GM12878 (cell line): ENCODE measurements at regions not wholly inside any gene's neighbourhood (a gene's known extent, or its start where the extent isn't known, plus 50 kb on each side); places are given as distances from the start of the nearest gene placed in this dataset.

Experiments
- ATAC-seq: fragments of 200-7000 bp; cut with Tn5 transposase; 3 replicates; pipeline ENCODE4 v1.9.1; 2020; ENCODE audit warnings: mild to moderate bottlenecking, moderate library complexity
- BruUV-seq: library from RNA; stranded (reverse); fragments of 400-500 nt; replicated peaks from 2 replicates; lab custom pipeline; 2021; lab: Mats Ljungman, UMichigan
- CTCF ChIA-PET: fragments of 300-600 bp; sonication (Branson Sonifier 250); formaldehyde crosslinking; extraction: SDS; loops from one replicate; lab custom pipeline; 2021; ENCODE audit warnings: inconsistent platforms; lab: Yijun Ruan, JAX
- POLR2A ChIA-PET: fragments of 350-600 bp; formaldehyde crosslinking; extraction: SDS; loops from one replicate; lab custom pipeline; 2021; ENCODE audit warnings: inconsistent platforms; lab: Charles Lee
- RAD21 ChIA-PET: fragments of 300-600 bp; sonication (Branson Sonifier 250); formaldehyde crosslinking; loops from one replicate; lab custom pipeline; 2023; ENCODE audit warnings: antibody characterized with exemption; ENCODE audit not compliant: unreplicated experiment; lab: Charles Lee
- SMC1A ChIA-PET: fragments of 300-600 bp; sonication (Branson Sonifier 250); formaldehyde crosslinking; loops from one replicate; lab custom pipeline; 2023; ENCODE audit not compliant: unreplicated experiment, uncharacterized antibody; lab: Charles Lee
- DNase-seq: peaks from one replicate; pipeline ENCODE4 v3.0.0-alpha.2; 2011; ENCODE audit warnings: low read depth, low spot score
- FAIRE-seq: peaks from 3 replicates; lab custom pipeline; 2011; peaks lifted over from hg19 to GRCh38; lab: Jason Lieb, UNC
- H2AFZ ChIP-seq: 2 replicates; pipeline ENCODE4 v1.6.0; 2011; ENCODE audit warnings: low read depth, low read length, control low read depth; ENCODE audit not compliant: control insufficient read depth
- H3K27ac ChIP-seq: 2 replicates; pipeline ENCODE4 v1.5.1; 2011; ENCODE audit warnings: control low read depth; ENCODE audit not compliant: control insufficient read depth, insufficient read depth
- H3K27me3 ChIP-seq, 2 experiments: replicated peaks in 1 of 2; 2 replicates each; pipeline versions ENCODE4 v1.6.0 to v1.6.1; 2011; ENCODE audit warnings: low read length in 1 of 2; ENCODE audit not compliant: control insufficient read depth in 2 of 2, insufficient read depth in 2 of 2
- H3K36me3 ChIP-seq, 2 experiments: 2 replicates each; pipeline ENCODE4 v1.5.1; 2011; ENCODE audit warnings: low read length in 1 of 2; ENCODE audit not compliant: control insufficient read depth in 2 of 2, insufficient read depth in 2 of 2
- H3K4me1 ChIP-seq: 2 replicates; pipeline ENCODE4 v1.6.1; 2011; ENCODE audit warnings: mild to moderate bottlenecking, low read length, moderate library complexity, mixed read lengths; ENCODE audit not compliant: control insufficient read depth, insufficient read depth
- H3K4me2 ChIP-seq: 2 replicates; pipeline ENCODE4 v1.6.0; 2011; ENCODE audit warnings: control low read depth; ENCODE audit not compliant: control insufficient read depth, insufficient read depth
- H3K4me3 ChIP-seq: fragments of 200-600 bp; sonication (generic); 2 replicates; pipeline ENCODE4 v1.5.1; 2016
- H3K79me2 ChIP-seq: 2 replicates; pipeline ENCODE4 v1.6.0; 2011; ENCODE audit warnings: low read length; ENCODE audit not compliant: control insufficient read depth, insufficient read depth
- H3K9ac ChIP-seq: 2 replicates; pipeline ENCODE4 v1.8.0; 2011; ENCODE audit warnings: low read length, control low read depth, mixed read lengths; ENCODE audit not compliant: control insufficient read depth, insufficient read depth
- H3K9me3 ChIP-seq: replicated peaks from 3 replicates; pipeline ENCODE4 v1.5.1; 2011; ENCODE audit warnings: mild to moderate bottlenecking, low read length; ENCODE audit not compliant: control insufficient read depth, insufficient read depth
- H4K20me1 ChIP-seq: 2 replicates; pipeline ENCODE4 v1.6.0; 2011; ENCODE audit not compliant: control insufficient read depth, insufficient read depth
- ATF3 ChIP-seq: IDR thresholded peaks from 2 replicates; pipeline ENCODE4 v1.6.1; 2011; ENCODE audit warnings: low read depth, mild to moderate bottlenecking, low read length, moderate library complexity, borderline replicate concordance; ENCODE audit errors: extremely low read depth
- EED ChIP-seq: sonication (generic); IDR thresholded peaks from 2 replicates; pipeline ENCODE4 v1.6.1; 2016; ENCODE audit warnings: antibody characterized with exemption, low read depth
- FOS ChIP-seq: IDR thresholded peaks from 3 replicates; pipeline ENCODE4 v1.6.1; 2011; ENCODE audit warnings: borderline replicate concordance; ENCODE audit not compliant: insufficient read length; ENCODE audit errors: extremely low read depth
- MXI1 ChIP-seq: fragments of 150-350 bp; IDR thresholded peaks from 2 replicates; pipeline ENCODE4 v1.6.1; 2011; ENCODE audit warnings: low read depth, mild to moderate bottlenecking, inconsistent platforms, low read length, improper control_type of control experiment
- PKNOX1 ChIP-seq: fragments of 450-650 bp; IDR thresholded peaks from 2 replicates; pipeline ENCODE4 v1.6.1; 2016; ENCODE audit warnings: mild to moderate bottlenecking
- POLR2AphosphoS2 ChIP-seq: IDR thresholded peaks from 2 replicates; pipeline ENCODE4 v1.6.1; 2011; ENCODE audit warnings: low read depth, mild to moderate bottlenecking, low read length, improper control_type of control experiment, moderate library complexity
- RFX5 ChIP-seq: IDR thresholded peaks from 2 replicates; pipeline ENCODE4 v1.6.1; 2011; ENCODE audit warnings: low read depth, low read length, improper control_type of control experiment
- SRF ChIP-seq, 2 experiments: IDR thresholded peaks; 2 replicates each; pipeline ENCODE4 v1.6.1; 2011; ENCODE audit warnings: low read depth in 2 of 2, low read length in 2 of 2, mild to moderate bottlenecking in 1 of 2, moderate library complexity in 1 of 2
- YBX1 ChIP-seq: fragments of 450-650 bp; IDR thresholded peaks from 2 replicates; pipeline ENCODE4 v1.6.1; 2016; ENCODE audit warnings: antibody characterized with exemption
- ZNF274 ChIP-seq: IDR thresholded peaks from one replicate; pipeline ENCODE4 v1.8.0; 2011; ENCODE audit not compliant: insufficient read length, insufficient read depth
- WGBS: methylation state at CpG from one replicate; pipeline ENCODE4 v1.1.6; 2016; ENCODE audit warnings: low lambda C conversion rate; ENCODE audit not compliant: insufficient replicate concordance, insufficient coverage; ENCODE audit errors: missing lambda C conversion rate; 5-methylcytosine and 5-hydroxymethylcytosine counted together
- in situ Hi-C: fragments of 300-500 bp; cut with MboI; formaldehyde crosslinking; loops from 9 replicates; pipeline ENCODE4 v1.14.3; 2018; ENCODE audit warnings: mixed read lengths
- intact Hi-C: fragments of 100-400 bp; cut with micrococcal nuclease; formaldehyde crosslinking; loops from one replicate; pipeline ENCODE4 v1.14.2; 2022; ENCODE audit not compliant: unreplicated experiment

DNA sequence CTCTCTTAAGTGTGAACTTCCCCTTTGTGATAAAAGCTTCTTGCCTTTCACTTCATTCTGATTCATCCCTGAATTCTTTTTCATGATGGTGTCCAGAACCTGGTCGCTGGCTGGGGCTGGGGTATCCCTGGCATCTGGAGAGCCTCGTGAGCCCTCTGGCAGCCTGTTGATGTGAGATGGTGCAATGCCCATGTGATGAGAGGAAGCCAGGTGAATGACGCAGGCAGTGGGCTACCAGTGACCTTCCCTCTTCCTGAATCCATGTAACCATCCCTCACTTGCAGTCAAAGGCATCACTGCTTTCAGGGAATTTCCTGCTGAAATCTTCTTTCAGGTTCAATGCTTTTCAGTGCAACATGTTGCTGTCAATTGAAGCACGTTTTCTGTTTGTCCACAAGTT is 158.6 kb upstream of the SLC10A2 start (continued):
- TF ChIP-seq EED (no peak), ZNF274 (no peak), MXI1 (no peak), PKNOX1 (no peak), RFX5 (no peak), FOS (no peak), YBX1 (no peak), ATF3 (no peak)

GRCh38 chr13:103222683-103223082 is 156.5 kb upstream of the SLC10A2 start:
- no peak overlapping the region for H3K27ac ChIP-seq
- no peaks in the 10 kb centered on the region for H3K27me3 ChIP-seq
- FAIRE-seq = no peak
- TF ChIP-seq SRF (IDR thresholded peaks at IDR 0.05; ENCODE audit: low read depth in 2 of 2, low read length in 2 of 2) (no peak), POLR2AphosphoS2 (no peak)
- 20% methylated on average over 4 of the region's 4 CpGs for WGBS
- no peaks in the 10 kb centered on the region for H3K4me1 ChIP-seq
- H3K9ac ChIP-seq = no peak overlapping the region
- BruUV-seq = no TSS peak
- DNase-seq = no peak
- H3K4me3 ChIP-seq = no peak overlapping the region
- intact Hi-C loops (no loop called here), in situ Hi-C loops (no loop called here)
- H3K4me2 ChIP-seq = no peak overlapping the region
- no peak overlapping the region for H2AFZ ChIP-seq
- ChIA-PET POLR2A (no interaction called here), SMC1A (interaction anchor here (0.5 to 0.9 kb wide), 3 partner anchors 16 to 35 kb away, joined by 3 to 5 read pairs (median 4); no protein-coding TSS in a partner anchor), RAD21 (no interaction called here), CTCF (no interaction called here)
- no peaks in the 10 kb centered on the region for H3K36me3 ChIP-seq
- H4K20me1 ChIP-seq = no peaks in the 10 kb centered on the region
- ATAC-seq = no peak
- H3K9me3 ChIP-seq = no peaks in the 10 kb centered on the region
- H3K79me2 ChIP-seq = no peaks in the 10 kb centered on the region
